Anterior cingulate cortex (tissue), 58 donors: ENCODE measurements at regions not wholly inside any gene's neighbourhood (a gene's known extent, or its start where the extent isn't known, plus 50 kb on each side); places are given as distances from the start of the nearest gene placed in this dataset.
"Not testable (repeated sequence)": the region's sequence is repeated elsewhere in the genome, so short reads cannot be mapped to it uniquely, and the experiment has no call there.

Experiments used
- DNase-seq, 58 donors: peaks; one replicate each; lab custom pipeline; 2025; lab: John Stamatoyannopoulos, UW

DNA sequence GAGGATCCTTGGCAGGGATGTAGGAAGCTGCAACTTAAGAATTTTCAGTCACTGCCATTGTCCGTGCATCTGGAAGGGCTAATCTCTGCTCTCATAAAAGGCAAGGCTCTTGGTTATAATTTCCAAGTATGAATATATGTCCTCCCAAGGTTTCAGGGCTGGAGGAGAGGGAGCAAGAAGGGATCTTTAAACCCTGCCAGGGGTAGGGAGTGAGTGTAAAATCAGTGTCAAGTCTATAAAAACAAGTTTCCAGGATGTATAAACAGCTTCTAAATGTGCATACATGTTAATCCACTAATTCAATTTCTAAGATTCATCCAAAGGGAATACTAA lies 110.2 kb upstream of the CYRIA start:
- no peak for DNase-seq

DNA sequence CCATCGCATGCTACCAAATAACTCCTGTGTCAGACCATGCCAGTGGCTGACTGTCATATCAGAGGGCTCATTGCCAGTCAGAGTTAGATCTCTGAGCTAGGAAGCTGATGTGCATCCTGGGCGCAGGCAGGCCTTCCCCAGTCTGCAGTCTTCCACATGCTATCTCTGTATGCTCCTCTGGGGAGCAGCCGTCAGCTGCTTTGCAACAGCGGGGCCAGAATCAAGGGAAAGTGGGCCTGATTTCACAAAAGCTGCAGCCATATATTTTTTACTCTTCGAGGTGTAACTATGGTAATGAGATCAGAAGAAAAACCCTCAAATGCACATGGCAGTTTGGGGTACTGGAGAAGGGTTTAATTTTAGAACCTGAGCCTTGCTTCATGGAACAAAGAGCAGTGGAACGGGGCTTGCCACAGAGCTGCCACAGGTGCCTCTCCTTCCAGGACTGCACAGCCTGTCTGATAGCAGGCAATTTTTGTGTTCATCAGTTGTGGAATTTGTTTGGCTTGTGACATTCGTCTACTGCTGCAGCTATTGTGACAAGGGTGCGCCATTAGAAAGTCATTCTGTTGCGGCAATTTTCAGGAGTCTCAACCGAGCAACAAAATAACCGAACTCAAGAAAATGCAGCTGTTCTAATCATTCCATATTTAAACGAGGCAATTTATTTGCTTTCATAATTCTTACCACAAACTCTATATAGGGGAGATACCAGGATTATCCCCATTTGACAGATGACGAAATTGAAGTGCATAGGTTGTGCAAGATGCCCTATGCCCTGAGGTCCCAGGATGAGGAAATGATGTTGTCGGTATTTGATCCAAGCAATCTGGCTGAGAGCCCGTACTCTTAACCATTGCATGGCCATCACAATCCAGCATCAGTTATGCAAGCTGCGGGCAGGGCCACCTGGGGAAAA lies 109.6 kb upstream of the CYRIA start:
- DNase-seq: peak in 43 of 58 donors; percentile 6 to 88 (median 37)

- DNase-seq: no peak
Measured at GRCh38 chr2:16774091-16774490, 108.5 kb upstream of the CYRIA start.

GRCh38 chr2:16773080-16773713 lies 107.6 kb upstream of the CYRIA start:
- DNase-seq: peak in 47 of 58 donors; percentile 4 to 67 (median 26)

DNA sequence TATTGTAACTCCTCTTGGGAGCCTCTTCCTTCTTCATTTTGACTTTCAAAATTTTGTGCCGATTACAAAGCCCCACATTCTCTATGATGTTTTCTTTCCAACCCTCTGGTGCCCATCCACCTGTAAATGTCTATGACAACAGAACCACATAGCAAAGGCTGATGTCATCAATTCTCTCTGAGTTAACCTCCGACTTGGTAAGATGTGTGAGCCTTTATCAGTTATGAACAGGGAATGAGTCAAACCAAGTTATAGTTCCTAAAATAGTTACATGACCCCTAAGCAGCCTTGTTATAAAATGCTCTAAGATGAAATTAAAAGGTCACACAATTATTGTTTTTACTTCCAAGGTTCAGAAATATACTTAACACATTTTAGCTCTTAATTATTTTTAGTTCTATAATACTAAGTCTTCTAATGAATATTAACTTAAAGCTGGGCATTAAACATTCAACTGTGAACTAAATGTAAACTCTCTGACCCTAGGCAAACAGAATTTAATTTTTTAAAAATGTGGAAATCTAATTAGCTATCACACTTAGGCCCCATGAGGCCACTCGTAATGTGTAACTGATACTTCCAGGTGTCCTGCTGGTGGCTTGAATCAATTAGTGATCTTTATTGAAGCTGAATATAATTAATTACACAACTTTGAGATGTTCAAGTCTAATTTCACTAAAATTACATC lies 102.3 kb upstream of the CYRIA start:
- no peak for DNase-seq

DNA sequence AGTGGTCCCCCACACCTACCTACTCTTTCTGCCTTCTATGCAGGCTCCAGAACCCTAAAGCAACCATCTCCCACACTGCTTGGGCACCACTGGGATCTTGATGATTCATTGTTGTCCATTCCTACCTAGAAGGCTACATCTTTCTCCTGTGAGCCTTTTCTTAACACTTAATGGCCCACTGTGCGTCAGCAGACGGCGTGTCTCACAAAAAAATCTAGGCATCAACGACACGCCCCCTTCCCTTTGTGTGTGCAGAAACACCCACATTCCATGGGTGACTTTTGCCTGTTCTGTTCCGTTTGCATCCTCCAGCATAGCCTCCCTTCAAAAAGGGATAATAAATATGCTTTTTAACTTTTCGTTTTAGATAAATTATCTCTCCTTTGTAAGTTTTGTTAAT lies 99.7 kb upstream of the CYRIA start:
- DNase-seq: no peak

DNA sequence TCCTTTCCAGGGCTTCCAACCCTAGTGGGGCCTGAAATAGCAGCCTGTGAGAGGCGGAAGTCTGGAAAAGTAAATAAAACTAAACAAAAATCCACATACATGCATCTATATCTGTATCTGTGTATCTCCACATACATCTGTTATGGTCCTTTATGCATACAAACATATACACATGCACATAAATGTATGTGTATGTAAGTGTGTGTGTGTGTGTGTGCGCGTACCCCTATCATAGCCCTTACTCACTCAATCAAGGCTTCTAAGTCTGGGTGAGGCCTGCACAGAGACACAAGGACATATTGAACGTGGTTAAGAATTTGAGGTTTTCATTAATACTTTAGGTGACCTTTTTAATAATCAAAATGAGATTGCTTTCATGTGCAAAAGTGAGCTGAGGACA lies 98.9 kb upstream of the CYRIA start:
- DNase-seq: no peak

DNA sequence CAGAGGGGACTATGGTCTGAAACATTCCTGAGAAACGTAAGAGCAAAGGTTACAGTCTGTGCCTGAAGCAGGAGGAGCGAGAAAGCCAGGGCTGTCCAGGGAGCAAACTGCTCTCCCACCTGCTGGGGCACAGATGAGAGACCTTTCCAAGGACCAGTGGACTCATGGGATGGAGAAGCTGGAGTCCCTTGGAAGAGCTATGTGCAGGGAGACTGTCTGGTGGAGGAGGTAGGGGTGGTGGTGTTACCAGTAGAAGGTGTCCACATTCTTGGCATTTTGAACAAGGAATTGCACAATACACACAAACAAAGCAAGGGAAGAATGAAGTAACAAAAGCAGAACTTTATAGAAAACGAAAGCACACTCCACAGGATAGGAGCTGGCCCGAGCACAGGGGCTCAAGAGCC lies 97.9 kb upstream of the CYRIA start:
- no peak for DNase-seq

- DNase-seq: no peak
Measured at GRCh38 chr2:16763056-16763455, 97.4 kb upstream of the CYRIA start.

DNA sequence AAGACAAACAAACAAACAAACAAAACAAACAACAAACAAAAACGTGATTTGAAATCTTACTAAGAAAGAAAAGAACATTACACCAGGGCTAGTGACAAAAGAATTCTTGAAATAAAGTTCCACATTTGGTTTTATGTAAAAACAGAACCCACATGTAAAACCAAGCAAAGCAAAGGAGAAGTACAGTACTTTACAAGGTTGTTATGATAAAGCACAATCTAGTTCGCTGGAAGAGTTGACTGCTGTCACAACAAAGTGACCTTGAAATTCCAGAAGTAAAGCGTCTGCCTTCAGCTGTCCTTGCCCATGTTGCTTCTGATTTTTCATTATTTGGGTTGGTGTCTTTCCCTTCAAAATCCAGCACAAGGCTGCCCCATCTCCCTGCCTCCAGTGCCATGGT lies 94.8 kb upstream of the CYRIA start:
- DNase-seq: no peak

- peak in 55 of 58 donors; percentile 22 to 89 (median 64) for DNase-seq
Measured at GRCh38 chr2:16756831-16757644, 91.4 kb upstream of the CYRIA start.

DNA sequence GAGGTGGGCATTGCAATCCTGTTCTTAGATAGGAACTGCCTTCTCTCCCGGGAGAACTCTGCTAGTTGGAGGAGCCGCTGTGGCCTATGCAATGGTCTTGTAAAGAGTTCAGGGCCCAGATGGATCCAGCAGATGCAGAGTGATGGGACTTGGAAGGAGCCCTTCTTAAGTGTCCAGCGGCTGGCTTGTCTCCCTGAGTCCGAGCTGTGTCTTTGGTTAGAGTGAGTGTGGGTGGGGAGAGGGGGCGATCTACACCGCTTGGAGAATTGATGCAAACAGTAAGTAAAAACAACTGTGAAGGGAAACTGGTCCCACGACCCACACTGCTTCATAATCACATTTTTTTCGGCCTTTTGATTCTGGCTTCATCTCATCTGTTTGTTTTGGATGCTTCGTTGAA lies 89.8 kb upstream of the CYRIA start:
- no peak for DNase-seq

- DNase-seq: not testable (repeated sequence)
Measured at GRCh38 chr2:16753025-16753424, 87.4 kb upstream of the CYRIA start.

DNA sequence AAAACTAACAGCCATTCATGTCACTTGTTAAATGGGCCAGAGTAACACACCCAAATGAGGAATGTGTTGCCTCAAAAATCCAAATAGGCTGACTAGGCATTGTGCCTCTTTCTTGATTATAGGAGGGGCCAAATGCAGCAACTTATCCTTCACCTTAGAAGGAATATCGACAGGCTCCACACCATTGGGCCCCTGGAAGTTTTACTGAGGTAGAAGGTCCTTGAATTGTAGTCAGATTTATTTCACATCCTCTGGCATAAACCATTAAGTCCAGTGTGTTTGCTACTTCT lies 85.2 kb upstream of the CYRIA start:
- DNase-seq: not testable (repeated sequence)

GRCh38 chr2:16750175-16750924 lies 84.7 kb upstream of the CYRIA start:
- DNase-seq: no peak

DNA sequence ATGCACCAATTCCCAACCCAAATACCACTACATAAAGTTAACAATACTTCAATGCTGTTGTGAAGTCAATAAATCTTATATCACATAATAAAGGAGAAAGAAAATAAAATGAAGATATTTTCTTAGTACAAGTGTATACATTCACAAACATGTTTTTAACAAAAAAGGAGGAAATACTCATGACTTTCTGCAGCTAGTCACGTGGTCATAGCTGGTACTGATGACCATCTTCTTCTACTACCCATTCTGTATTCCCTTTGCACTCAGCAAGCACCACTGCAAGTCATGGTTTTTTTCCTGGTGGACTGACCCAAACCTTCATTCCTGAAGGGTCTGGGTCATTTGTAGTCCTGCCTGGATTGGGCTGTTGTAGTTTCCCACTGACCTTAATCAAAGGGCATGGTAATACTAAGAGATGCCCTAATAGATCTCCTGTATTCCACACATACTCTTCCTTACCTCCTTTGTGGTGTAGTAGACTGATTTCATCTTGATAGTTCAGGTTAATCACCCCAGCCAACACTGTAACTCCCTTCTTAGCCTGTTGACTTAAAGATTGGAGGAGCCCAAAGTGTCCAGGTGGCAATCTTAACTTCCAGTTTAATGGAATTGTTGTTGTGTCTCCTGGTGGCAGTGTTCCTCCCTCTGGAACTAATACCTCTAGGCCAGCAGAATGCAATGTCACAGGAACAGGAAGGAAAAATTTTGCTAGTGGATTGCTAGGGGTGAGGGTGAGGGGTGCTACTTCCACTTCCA lies 83.1 kb upstream of the CYRIA start:
- not testable (repeated sequence) for DNase-seq

GRCh38 chr2:16747689-16748088 lies 82.1 kb upstream of the CYRIA start:
- no peak for DNase-seq

DNA sequence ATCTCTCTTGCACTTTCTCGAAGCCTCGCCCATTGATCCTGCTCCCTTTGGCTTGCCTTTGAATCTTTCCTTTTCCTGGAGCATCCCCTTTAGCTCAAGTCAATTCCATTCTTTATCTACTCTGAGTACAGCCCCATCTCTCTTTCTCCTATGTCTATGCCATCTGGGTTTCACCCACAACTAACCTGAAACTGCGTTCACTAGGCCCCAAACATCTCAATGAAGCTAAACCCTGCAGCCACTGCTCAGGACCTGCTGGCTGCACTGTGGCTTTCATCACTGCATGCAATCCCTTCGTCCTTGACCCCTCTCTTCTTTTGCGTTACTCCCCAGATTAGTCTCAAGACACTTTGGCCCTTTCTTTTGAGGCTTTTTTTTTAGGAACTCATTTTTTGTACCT lies 81.6 kb upstream of the CYRIA start:
- no peak for DNase-seq

- no peak for DNase-seq
Measured at GRCh38 chr2:16746833-16747232, 81.2 kb upstream of the CYRIA start.
